Panc1 (cell line): ENCODE measurements at regions not wholly inside any gene's neighbourhood (a gene's known extent, or its start where the extent isn't known, plus 50 kb on each side); places are given as distances from the start of the nearest gene placed in this dataset.

Experiments used
- ATAC-seq: fragments of 200-7000 bp; cut with Tn5 transposase; 2 replicates; pipeline ENCODE4 v1.9.1; 2020; ENCODE audit warnings: mild to moderate bottlenecking, moderate library complexity
- BruUV-seq: library from RNA; stranded (reverse); fragments of 400-500 nt; replicated peaks from 2 replicates; lab custom pipeline; 2021; lab: Mats Ljungman, UMichigan
- CTCF ChIA-PET: fragments of 300-600 bp; sonication (Branson Sonifier 250); formaldehyde crosslinking; loops from one replicate; lab custom pipeline; 2022; ENCODE audit warnings: antibody characterized with exemption; lab: Charles Lee
- POLR2A ChIA-PET: fragments of 300-600 bp; sonication (Branson Sonifier 250); formaldehyde crosslinking; loops from one replicate; lab custom pipeline; 2022; ENCODE audit warnings: antibody characterized with exemption; lab: Charles Lee
- DNase-seq: peaks from one replicate; pipeline ENCODE4 v3.0.0-alpha.2; 2010; ENCODE audit warnings: low read depth, low spot score
- H3K27ac ChIP-seq: 2 replicates; pipeline ENCODE4 v1.5.1; 2011; ENCODE audit warnings: mild to moderate bottlenecking, low read length, inconsistent platforms
- H3K27me3 ChIP-seq: fragments of 200-500 bp; sonication (Bioruptor generic); 2 replicates; pipeline ENCODE4 v1.6.0; 2014; ENCODE audit warnings: low read length, inconsistent platforms; ENCODE audit not compliant: control insufficient read depth, insufficient read depth
- H3K36me3 ChIP-seq: fragments of 200-500 bp; sonication (Bioruptor generic); 2 replicates; pipeline ENCODE4 v1.5.1; 2014; ENCODE audit warnings: inconsistent platforms, mild to moderate bottlenecking, low read length, moderate library complexity; ENCODE audit not compliant: control insufficient read depth, insufficient read depth
- H3K4me1 ChIP-seq: 2 replicates; pipeline ENCODE4 v1.5.1; 2011; ENCODE audit warnings: inconsistent platforms, mild to moderate bottlenecking, low read length, moderate library complexity; ENCODE audit not compliant: control insufficient read depth, insufficient read depth
- H3K4me3 ChIP-seq, 2 experiments: 2 replicates each; pipeline ENCODE4 v1.5.1; 2011 to 2012; ENCODE audit warnings: low read depth in 2 of 2, low read length in 2 of 2, mild to moderate bottlenecking in 2 of 2, inconsistent platforms in 1 of 2, moderate library complexity in 1 of 2
- H3K9me3 ChIP-seq: fragments of 200-500 bp; sonication (Bioruptor generic); 2 replicates; pipeline ENCODE4 v1.5.1; 2014; ENCODE audit warnings: low read depth, mild to moderate bottlenecking, inconsistent platforms, low read length, moderate library complexity; ENCODE audit not compliant: control insufficient read depth, insufficient read depth
- POLR2AphosphoS5 ChIP-seq: IDR thresholded peaks from 2 replicates; pipeline ENCODE4 v1.6.1; 2012; ENCODE audit warnings: mild to moderate bottlenecking, low read depth, low read length, moderate library complexity
- SIN3A ChIP-seq: IDR thresholded peaks from 2 replicates; pipeline ENCODE4 v1.6.1; 2012; ENCODE audit warnings: low read depth, mild to moderate bottlenecking, low read length, moderate library complexity, borderline replicate concordance; ENCODE audit not compliant: insufficient read depth
- TCF7L2 ChIP-seq: IDR thresholded peaks from 2 replicates; pipeline ENCODE4 v1.6.1; 2011; ENCODE audit warnings: mild to moderate bottlenecking, low read depth, low read length, inconsistent platforms
- in situ Hi-C: cut with HindIII; loops from 2 replicates; pipeline ENCODE4 v1.10.0; 2016; ENCODE audit warnings: low sequenced_read_pairs, low pct_unique_long_range_greater_than_20kb
- intact Hi-C: fragments of 100-400 bp; cut with micrococcal nuclease; formaldehyde crosslinking; loops from one replicate; pipeline ENCODE4 v1.10.0; 2022; ENCODE audit not compliant: unreplicated experiment
- TF ChIP-seq, protein P1 (sequence below), 2 experiments: IDR thresholded peaks; 2 replicates each; pipeline ENCODE4 v1.6.1; 2011 to 2012; ENCODE audit warnings: low read depth in 2 of 2, control low read depth in 1 of 2, low read length in 1 of 2, mild to moderate bottlenecking in 1 of 2, moderate library complexity in 1 of 2; ENCODE audit not compliant: insufficient read depth in 1 of 2
- TF ChIP-seq, protein P2 (sequence below): fragments of 450-650 bp; IDR thresholded peaks from 2 replicates; pipeline ENCODE4 v1.5.1; 2017; ENCODE audit warnings: mild to moderate bottlenecking

DNA sequence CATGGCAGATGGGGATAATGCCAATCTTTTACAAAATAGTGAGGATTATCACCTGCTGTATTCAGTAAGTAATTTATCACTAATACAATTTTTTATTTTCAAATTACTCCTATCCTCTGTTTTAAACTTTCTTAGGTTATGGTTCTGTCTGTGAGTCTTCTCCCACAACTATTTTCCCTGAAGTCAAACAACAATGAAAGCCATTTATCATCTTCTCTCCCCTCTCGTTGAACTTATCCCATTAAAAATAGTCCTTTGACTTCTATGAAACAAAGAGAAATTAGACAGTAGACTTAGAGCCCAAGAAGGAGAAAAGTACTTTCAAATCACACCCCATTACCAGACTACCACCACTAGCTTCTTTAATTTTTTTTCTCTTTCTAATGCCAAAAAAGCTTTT is 147.7 kb downstream of the SIM1 start:
- ATAC-seq, result no peak

DNA sequence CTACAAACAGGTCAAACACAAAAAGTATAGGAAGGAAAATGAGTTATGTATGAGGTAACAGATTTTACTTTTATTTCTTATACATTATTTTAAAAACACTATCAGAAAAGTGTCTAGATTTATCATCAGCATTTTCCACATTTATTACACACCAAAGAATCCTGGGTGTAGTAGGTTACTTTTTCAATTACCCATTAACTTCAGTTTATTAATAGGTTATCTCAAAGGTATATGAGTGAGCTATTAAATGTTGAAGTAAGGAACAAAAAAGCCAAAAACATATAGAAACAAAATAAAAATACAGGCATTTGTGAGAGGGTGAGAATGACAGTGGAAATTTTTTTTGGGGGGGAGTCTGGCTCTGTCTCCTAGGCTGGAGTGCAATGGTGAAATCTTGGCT is 150.5 kb downstream of the SIM1 start:
- intact Hi-C loops, result no loop called here
- CTCF ChIA-PET, result no interaction called here
- Histone ChIP-seq H3K27ac (no peak overlapping the region), H3K27me3 (no peaks in the 10 kb centered on the region), H3K4me1 (no peaks in the 10 kb centered on the region), H3K4me3 (no peak overlapping the region), H3K36me3 (no peaks in the 10 kb centered on the region), H3K9me3 (no peaks in the 10 kb centered on the region)
- TF ChIP-seq, protein P1, sequence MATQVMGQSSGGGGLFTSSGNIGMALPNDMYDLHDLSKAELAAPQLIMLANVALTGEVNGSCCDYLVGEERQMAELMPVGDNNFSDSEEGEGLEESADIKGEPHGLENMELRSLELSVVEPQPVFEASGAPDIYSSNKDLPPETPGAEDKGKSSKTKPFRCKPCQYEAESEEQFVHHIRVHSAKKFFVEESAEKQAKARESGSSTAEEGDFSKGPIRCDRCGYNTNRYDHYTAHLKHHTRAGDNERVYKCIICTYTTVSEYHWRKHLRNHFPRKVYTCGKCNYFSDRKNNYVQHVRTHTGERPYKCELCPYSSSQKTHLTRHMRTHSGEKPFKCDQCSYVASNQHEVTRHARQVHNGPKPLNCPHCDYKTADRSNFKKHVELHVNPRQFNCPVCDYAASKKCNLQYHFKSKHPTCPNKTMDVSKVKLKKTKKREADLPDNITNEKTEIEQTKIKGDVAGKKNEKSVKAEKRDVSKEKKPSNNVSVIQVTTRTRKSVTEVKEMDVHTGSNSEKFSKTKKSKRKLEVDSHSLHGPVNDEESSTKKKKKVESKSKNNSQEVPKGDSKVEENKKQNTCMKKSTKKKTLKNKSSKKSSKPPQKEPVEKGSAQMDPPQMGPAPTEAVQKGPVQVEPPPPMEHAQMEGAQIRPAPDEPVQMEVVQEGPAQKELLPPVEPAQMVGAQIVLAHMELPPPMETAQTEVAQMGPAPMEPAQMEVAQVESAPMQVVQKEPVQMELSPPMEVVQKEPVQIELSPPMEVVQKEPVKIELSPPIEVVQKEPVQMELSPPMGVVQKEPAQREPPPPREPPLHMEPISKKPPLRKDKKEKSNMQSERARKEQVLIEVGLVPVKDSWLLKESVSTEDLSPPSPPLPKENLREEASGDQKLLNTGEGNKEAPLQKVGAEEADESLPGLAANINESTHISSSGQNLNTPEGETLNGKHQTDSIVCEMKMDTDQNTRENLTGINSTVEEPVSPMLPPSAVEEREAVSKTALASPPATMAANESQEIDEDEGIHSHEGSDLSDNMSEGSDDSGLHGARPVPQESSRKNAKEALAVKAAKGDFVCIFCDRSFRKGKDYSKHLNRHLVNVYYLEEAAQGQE (IDR thresholded peaks at IDR 0.05; ENCODE audit: insufficient read depth in 1 of 2, low read depth in 2 of 2, low read length in 1 of 2), result no peak
- TF ChIP-seq SIN3A, result no peak
- TF ChIP-seq, protein P2, sequence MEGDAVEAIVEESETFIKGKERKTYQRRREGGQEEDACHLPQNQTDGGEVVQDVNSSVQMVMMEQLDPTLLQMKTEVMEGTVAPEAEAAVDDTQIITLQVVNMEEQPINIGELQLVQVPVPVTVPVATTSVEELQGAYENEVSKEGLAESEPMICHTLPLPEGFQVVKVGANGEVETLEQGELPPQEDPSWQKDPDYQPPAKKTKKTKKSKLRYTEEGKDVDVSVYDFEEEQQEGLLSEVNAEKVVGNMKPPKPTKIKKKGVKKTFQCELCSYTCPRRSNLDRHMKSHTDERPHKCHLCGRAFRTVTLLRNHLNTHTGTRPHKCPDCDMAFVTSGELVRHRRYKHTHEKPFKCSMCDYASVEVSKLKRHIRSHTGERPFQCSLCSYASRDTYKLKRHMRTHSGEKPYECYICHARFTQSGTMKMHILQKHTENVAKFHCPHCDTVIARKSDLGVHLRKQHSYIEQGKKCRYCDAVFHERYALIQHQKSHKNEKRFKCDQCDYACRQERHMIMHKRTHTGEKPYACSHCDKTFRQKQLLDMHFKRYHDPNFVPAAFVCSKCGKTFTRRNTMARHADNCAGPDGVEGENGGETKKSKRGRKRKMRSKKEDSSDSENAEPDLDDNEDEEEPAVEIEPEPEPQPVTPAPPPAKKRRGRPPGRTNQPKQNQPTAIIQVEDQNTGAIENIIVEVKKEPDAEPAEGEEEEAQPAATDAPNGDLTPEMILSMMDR, result no peak
- no peak for TF ChIP-seq TCF7L2
- no peak for TF ChIP-seq POLR2AphosphoS5
- in situ Hi-C loops, result no loop called here
- BruUV-seq, result no TSS peak
- ATAC-seq, result no peak
- no peak for DNase-seq
- POLR2A ChIA-PET, result no interaction called here

More for the DNA sequence above, 147.7 kb downstream of the SIM1 start:
- POLR2A ChIA-PET, result no interaction called here
- no peak for DNase-seq
- H3K27ac ChIP-seq, result no peak overlapping the region
- no peaks in the 10 kb centered on the region for H3K27me3 ChIP-seq
- CTCF ChIA-PET, result no interaction called here
- H3K4me1 ChIP-seq, result no peaks in the 10 kb centered on the region
- in situ Hi-C loops (no loop called here), intact Hi-C loops (no loop called here)
- TF ChIP-seq TCF7L2 (no peak), POLR2AphosphoS5 (no peak), SIN3A (no peak)
- TF ChIP-seq, protein P1 (IDR thresholded peaks at IDR 0.05; ENCODE audit: insufficient read depth in 1 of 2, low read depth in 2 of 2, low read length in 1 of 2), result no peak
- TF ChIP-seq, protein P2, result no peak
- no peak overlapping the region for H3K4me3 ChIP-seq
- no peaks in the 10 kb centered on the region for H3K36me3 ChIP-seq
- H3K9me3 ChIP-seq, result no peaks in the 10 kb centered on the region
- BruUV-seq, result no TSS peak
